Lung (tissue), 11 donors: ENCODE measurements at regions not wholly inside any gene's neighbourhood (a gene's known extent, or its start where the extent isn't known, plus 50 kb on each side); places are given as distances from the start of the nearest gene placed in this dataset.
A peak's percentile ranks its signal among the peaks of the same experiment; 100 is the strongest.

ENCODE experiments used
- ATAC-seq: fragments of 200-7000 bp; cut with Tn5 transposase; one replicate; pipeline ENCODE4 v1.9.1; 2020; ENCODE audit warnings: moderate number of reproducible peaks; ENCODE audit not compliant: insufficient read depth, low FRiP score
- DNase-seq, 3 donors: peaks; one replicate each; pipeline ENCODE4 v3.0.0-alpha.2; 2013 to 2017
- H3K27ac ChIP-seq, 2 donors: one replicate each; pipeline ENCODE4 v1.5.1; 2013; ENCODE audit warnings: mild to moderate bottlenecking in 2 of 2, moderate library complexity in 2 of 2, control low read depth in 1 of 2, inconsistent platforms in 1 of 2, low read depth in 1 of 2, low read length in 1 of 2
- H3K27me3 ChIP-seq, 3 donors: one replicate each; pipeline ENCODE4 v1.5.1; 2013; ENCODE audit warnings: low read length in 2 of 3; ENCODE audit not compliant: control insufficient read depth in 3 of 3, insufficient read depth in 3 of 3
- H3K36me3 ChIP-seq, 4 donors: one replicate each; pipeline ENCODE4 v1.5.1; 2013; ENCODE audit warnings: low read length in 4 of 4, mild to moderate bottlenecking in 1 of 4, moderate library complexity in 1 of 4; ENCODE audit not compliant: control insufficient read depth in 4 of 4, insufficient read depth in 4 of 4
- H3K4me1 ChIP-seq, 5 donors: one replicate each; pipeline ENCODE4 v1.5.1; 2013; ENCODE audit warnings: low read length in 5 of 5, mild to moderate bottlenecking in 2 of 5, moderate library complexity in 1 of 5; ENCODE audit not compliant: control insufficient read depth in 5 of 5, insufficient read depth in 5 of 5
- H3K4me3 ChIP-seq: one replicate; pipeline ENCODE4 v1.5.1; 2013; ENCODE audit warnings: mild to moderate bottlenecking, control low read depth, moderate library complexity
- H3K9ac ChIP-seq, 2 donors: one replicate each; pipeline ENCODE4 v1.5.1; 2013; ENCODE audit warnings: low read length in 2 of 2, control low read depth in 1 of 2; ENCODE audit not compliant: insufficient read depth in 1 of 2
- H3K9me3 ChIP-seq, 4 donors: one replicate each; pipeline ENCODE4 v1.5.1; 2013; ENCODE audit warnings: low read length in 3 of 4, mild to moderate bottlenecking in 1 of 4, moderate library complexity in 1 of 4; ENCODE audit not compliant: control insufficient read depth in 4 of 4, insufficient read depth in 3 of 4
- WGBS, 2 donors: extraction: QIAGEN DNeasy Blood & Tissue Kit; methylation state at CpG; one replicate each; pipeline ENCODE4 v1.1.7; 2013; 5-methylcytosine and 5-hydroxymethylcytosine counted together
- TF ChIP-seq, protein P1 (sequence below): IDR thresholded peaks from 2 replicates; pipeline ENCODE4 v1.5.1; 2012; ENCODE audit warnings: mild to moderate bottlenecking; ENCODE audit errors: control extremely low read depth, extremely low read depth
- donor health status: control.
- donor health status: control.
- donor health status: Bipolar disorder and iron deficiency.
- donor health status: healthy.
- donor health status: DM: yes; HTN: yes; CAD: no.

DNA sequence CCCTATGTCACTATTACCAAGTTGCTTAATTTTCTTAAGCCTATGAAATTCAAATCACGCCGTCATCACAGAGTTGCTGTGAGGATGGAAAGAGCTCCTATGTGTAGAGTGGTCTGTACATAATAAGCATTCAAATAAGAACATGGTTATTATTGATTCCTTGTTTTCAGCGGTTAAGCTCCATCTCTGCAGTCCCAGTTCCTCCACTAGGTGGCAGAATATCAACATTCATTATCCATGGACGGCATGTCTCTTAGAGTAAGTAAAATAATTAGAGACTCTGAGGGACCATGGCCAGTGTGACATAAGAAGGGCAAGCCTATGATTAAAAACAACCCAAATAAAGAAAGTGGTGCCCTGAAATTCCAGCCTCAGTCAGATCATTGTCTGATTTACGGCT is 132.5 kb upstream of the NHS start:
- 12 to 22% methylated on average over 5 of the region's 5 CpGs for WGBS, 2 donors
- H3K27ac ChIP-seq = no peak overlapping the region
- TF ChIP-seq, protein P1, sequence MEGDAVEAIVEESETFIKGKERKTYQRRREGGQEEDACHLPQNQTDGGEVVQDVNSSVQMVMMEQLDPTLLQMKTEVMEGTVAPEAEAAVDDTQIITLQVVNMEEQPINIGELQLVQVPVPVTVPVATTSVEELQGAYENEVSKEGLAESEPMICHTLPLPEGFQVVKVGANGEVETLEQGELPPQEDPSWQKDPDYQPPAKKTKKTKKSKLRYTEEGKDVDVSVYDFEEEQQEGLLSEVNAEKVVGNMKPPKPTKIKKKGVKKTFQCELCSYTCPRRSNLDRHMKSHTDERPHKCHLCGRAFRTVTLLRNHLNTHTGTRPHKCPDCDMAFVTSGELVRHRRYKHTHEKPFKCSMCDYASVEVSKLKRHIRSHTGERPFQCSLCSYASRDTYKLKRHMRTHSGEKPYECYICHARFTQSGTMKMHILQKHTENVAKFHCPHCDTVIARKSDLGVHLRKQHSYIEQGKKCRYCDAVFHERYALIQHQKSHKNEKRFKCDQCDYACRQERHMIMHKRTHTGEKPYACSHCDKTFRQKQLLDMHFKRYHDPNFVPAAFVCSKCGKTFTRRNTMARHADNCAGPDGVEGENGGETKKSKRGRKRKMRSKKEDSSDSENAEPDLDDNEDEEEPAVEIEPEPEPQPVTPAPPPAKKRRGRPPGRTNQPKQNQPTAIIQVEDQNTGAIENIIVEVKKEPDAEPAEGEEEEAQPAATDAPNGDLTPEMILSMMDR = peak; percentile 66
- no peak overlapping the region for H3K4me3 ChIP-seq
- DNase-seq = peak; percentile 52 to 78 (median 72)
- no peak overlapping the region for H3K9ac ChIP-seq
- H3K36me3 ChIP-seq = no peaks in the 10 kb centered on the region
- no peaks in the 10 kb centered on the region for H3K9me3 ChIP-seq
- peaks cover 0 to 4% (median 2%) of the 10 kb centered on the region in 3 donors for H3K27me3 ChIP-seq
- ATAC-seq = no peak
- H3K4me1 ChIP-seq = no peaks in the 10 kb centered on the region

DNA sequence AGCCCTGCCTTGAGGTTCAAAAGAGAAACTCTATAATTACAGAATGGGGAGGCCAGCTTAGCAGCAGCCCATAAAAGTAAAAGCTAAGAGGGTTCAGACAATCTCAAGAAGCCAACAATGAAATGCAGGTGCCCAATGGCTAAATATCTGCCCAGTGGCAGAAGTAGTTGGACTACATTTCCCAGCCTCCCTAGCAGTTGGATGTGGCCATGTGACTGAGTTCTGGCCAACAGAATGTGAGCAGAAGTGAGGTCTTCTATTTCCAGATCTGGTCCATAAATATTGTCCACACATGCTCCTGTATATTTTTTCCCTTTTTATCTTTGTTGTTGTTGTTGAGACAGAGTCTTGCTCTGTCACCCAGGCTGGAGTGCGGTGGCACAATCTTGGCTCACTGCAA is 127.9 kb upstream of the NHS start:
- Histone ChIP-seq H3K4me3 (no peak overlapping the region), H3K27me3 (peaks cover 0 to 11% (median 5%) of the 10 kb centered on the region in 3 donors), H3K9ac (no peak overlapping the region), H3K36me3 (no peaks in the 10 kb centered on the region), H3K9me3 (no peaks in the 10 kb centered on the region), H3K4me1 (no peaks in the 10 kb centered on the region), H3K27ac (no peak overlapping the region)
- TF ChIP-seq, protein P1 = no peak
- DNase-seq = no peak
- WGBS, 2 donors = 98 to 100% methylated on average over 1 of the region's 1 CpG
- ATAC-seq = no peak

DNA sequence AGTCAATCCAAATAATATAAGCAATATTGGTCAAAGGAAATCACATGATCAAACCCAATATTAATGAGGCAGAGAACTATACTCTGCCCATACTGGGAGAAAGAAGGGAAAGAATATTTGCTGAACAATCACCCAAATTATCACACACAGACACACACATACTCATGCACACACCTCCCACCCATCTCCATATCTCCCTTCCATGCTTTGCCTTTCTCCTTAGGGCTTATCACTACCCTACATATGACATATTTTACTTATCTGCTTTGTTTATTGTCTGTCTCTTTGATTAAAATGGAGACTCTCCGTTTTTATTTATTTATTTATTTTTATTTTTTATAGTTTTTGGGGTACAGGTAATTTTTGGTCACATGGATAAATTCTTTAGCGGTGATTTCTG is 112.9 kb upstream of the NHS start:
- H3K9ac ChIP-seq = no peak overlapping the region
- ATAC-seq = no peak
- peaks cover 0 to 7% (median 1%) of the 10 kb centered on the region in 4 donors for H3K9me3 ChIP-seq
- TF ChIP-seq, protein P1 = no peak
- no peaks in the 10 kb centered on the region for H3K36me3 ChIP-seq
- no peak for DNase-seq
- 60 to 72% methylated on average over 2 of the region's 2 CpGs for WGBS, 2 donors
- no peaks in the 10 kb centered on the region for H3K27me3 ChIP-seq
- peaks cover 0 to 5% (median 0%) of the 10 kb centered on the region in 5 donors for H3K4me1 ChIP-seq
- H3K27ac ChIP-seq = no peak overlapping the region
- H3K4me3 ChIP-seq = no peak overlapping the region

DNA sequence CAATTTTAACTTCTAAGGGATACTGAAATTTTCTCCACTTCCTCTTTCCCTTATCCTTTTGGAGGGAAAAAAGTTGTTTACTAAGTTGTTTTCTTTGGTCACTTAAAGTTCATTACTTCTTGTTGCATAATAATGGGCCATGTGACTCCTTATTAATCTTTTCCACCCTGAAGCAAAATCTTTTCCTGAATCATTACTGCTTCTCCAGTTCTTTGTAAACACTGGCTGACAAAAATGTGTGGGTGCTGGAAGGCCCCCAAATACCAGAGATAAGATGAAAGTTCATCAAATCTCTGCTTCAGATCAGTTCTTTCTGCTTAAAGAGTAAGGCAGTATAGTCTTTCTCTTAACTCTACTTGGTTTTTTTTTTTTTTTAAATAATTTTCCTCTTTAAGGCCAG is 108.9 kb upstream of the NHS start:
- peaks cover 0 to 7% (median 1%) of the 10 kb centered on the region in 4 donors for H3K9me3 ChIP-seq
- DNase-seq = peak; percentile 28 to 81 (median 72)
- H3K27me3 ChIP-seq = peaks cover 0 to 6% (median 3%) of the 10 kb centered on the region in 3 donors
- no peak overlapping the region for H3K9ac ChIP-seq
- H3K36me3 ChIP-seq = no peaks in the 10 kb centered on the region
- H3K4me3 ChIP-seq = no peak overlapping the region
- TF ChIP-seq, protein P1 = no peak
- peaks cover 0 to 5% (median 0%) of the 10 kb centered on the region in 5 donors for H3K4me1 ChIP-seq
- H3K27ac ChIP-seq = no peak overlapping the region
- no peak for ATAC-seq
